ENCODE measurements at regions not wholly inside any gene's neighbourhood (a gene's known extent, or its start where the extent isn't known, plus 50 kb on each side); places are given as distances from the start of the nearest gene placed in this dataset.
"Not testable (repeated sequence)": the region's sequence is repeated elsewhere in the genome, so short reads cannot be mapped to it uniquely, and the experiment has no call there.

- DNase-seq, result no peak
Measured at GRCh38 chr6:105875974-105876640, 210.0 kb upstream of the PRDM1 start.

- no peak for DNase-seq
Measured at GRCh38 chr6:105874835-105875626, 211.1 kb upstream of the PRDM1 start.

- DNase-seq, result no peak
Measured at GRCh38 chr6:105873799-105874198, 212.3 kb upstream of the PRDM1 start.

- no peak for DNase-seq
Measured at GRCh38 chr6:105873211-105873704, 212.9 kb upstream of the PRDM1 start.

DNA sequence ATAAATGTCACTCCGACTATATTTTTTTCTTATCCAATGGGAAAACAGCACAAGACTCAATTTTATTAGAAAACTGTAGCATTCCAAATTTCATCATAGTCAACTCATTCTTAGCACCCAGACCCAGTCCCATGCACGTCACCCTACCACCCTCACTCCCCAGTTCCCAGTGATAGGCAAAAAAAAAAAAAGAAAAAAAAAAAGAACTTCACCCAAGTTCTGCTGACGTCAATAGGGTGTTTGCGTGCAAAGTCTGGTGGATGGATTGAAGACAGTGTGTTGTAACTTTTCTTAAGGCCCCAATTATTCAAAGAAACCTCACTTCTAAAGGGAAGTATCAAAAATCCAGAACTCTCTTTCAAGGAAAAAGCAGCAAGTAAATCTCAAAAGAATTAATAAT lies 213.9 kb upstream of the PRDM1 start:
- DNase-seq, result no peak

- no peak for DNase-seq
Measured at GRCh38 chr6:105871542-105871941, 214.6 kb upstream of the PRDM1 start.

GRCh38 chr6:105869835-105870440 lies 216.2 kb upstream of the PRDM1 start:
- DNase-seq, result no peak

DNA sequence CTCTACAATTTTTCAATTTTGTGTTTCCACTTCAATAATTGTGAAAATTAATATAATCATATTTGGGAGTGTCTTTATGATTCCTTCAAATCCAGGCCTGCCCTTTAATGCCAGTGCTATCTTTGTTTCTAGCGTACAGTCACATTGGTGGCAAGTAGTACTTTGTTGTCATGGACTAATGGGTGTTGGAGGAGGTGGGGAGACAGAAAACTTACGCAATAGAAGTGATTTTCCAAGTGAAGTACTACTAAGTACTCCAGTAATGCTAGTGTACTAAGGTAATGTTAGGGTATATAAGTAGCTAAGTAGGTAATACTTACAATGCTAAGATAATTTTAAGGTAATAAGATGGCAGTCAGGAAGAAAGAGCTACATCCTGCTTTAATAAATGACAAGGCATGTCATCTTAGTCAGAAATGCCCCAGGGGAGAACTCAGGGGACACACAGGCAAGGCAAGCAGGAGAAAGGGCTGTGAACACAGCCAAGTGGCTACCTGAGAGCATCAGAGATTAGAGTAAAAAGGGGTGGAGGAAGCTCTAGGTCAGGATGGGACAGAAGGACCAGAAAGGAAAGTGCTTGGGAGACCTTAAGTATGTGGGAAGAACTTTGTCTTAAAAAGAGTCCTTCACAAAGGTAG lies 217.2 kb upstream of the PRDM1 start:
- DNase-seq, result no peak

DNA sequence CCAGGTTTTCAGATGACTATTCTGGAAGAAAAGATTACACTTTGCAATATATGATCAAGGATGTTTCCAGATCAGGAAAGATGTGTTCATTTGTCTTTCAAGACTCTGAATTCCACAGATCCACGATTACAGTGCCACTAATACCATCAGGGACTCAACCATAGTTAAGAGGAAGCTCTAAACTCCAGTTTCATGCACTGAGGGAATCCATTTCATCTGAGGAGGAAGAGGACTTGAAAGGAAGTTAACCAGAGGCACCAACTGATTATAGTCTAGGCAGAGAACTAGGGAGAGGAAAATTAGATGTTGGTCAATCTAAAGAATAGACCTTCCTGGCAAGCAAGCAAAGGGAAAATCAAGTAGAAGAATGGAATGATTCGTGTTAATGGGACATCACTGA lies 218.3 kb upstream of the PRDM1 start:
- DNase-seq, result no peak

GRCh38 chr6:105867277-105867676 lies 218.9 kb upstream of the PRDM1 start:
- no peak for DNase-seq

DNA sequence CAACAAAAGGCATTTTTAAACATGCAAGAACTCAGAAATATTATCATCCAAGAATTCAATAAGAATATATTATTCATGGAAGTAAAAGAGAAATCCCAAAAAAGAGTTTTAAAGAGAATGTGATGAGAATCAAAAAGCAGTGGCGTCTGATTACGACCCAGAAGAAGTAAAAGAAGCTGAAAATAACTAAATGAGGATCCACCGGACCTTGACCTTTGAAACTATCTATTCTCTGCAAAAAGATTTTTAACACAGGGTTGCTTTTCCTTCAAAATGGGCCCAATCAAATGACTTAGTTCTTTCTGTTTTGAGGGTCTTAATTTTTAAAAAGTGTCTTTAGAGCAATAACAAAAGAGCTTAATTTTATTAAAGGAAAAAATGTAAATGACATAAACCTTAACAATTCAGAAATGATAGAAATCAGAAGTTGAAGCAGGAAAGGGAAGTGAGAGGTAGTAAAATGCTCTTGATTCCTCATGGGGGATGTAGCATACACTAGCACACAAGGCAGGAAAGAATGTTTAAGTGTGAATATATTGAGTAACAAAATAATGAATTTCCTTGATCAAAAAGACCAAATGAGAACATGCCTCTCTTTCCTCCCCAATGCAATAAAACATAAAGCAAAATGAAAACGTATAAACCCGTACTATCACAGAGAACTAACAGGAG lies 223.1 kb upstream of the PRDM1 start:
- no peak for DNase-seq

- not testable (repeated sequence) for DNase-seq
Measured at GRCh38 chr6:105860927-105861326, 225.2 kb upstream of the PRDM1 start.

DNA sequence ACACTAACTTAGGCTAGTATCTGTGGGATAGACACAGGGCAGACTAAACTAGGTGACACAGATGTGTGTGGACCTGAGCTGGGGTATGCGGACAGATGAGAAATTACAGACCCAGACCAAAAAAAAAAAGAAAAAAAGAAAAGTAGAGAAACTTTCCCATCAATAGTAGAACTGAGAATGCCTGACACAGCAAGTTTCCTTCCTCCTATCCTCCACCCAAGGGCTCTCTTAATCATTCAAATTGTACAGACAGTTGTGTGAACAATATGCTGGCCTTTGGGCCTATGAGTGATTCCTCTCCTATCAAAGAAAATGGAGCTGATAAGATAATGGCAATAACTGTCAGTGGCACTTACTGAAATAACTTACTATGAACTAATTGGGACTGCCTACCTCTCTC lies 226.7 kb upstream of the PRDM1 start:
- no peak for DNase-seq

DNA sequence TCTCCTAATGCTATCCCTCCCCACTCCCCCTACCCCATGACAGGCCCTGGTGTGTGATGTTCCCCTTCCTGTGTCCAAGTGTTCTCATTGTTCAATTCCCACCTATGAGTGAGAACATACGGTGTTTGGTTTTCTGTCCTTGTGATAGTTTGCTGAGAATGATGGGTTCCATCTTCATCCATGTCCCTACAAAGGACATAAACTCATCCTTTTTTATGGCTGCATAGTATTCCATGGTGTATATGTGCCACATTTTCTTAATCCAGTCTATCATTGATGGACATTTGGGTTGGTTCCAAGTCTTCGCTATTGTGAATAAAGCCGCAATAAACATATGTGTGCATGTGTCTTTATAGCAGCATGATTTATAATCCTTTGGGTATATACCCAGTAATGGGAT lies 227.5 kb upstream of the PRDM1 start:
- DNase-seq, result not testable (repeated sequence)

- DNase-seq, result no peak
Measured at GRCh38 chr6:105855433-105855832, 230.7 kb upstream of the PRDM1 start.

DNA sequence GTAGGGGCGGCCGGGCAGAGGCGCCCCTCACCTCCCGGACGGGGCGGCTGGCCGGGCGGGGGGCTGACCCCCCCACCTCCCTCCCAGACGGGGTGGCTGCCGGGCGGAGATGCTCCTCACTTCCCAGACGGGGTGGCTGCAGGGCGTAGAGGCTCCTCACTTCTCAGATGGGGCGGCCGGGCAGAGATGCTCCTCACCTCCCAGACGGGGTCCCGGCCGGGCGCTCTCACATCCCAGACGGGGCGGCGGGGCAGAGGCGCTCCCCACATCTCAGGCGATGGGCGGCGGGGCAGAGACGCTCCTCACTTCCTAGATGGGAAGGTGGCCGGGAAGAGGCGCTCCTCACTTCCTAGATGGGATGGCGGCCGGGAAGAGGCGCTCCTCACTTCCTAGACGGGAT lies 232.2 kb upstream of the PRDM1 start:
- not testable (repeated sequence) for DNase-seq

DNA sequence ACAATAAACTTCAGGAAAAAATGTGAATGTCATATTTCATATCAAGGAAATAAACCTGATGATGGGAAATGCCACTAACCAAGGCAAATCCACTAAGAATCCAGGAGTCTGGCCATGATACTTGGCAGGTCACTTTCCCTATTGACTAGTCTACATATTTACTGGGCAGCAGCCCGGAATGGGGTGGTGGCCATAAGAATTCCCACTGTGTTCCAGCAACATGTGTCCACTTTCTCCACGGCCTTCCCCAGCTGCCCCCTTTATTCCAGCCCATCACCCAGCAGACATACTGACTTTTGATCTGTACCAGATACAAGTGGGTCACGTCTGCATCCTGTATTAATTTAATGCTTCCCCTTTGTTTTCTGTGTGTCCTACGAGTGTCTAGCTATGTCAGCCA lies 234.5 kb upstream of the PRDM1 start:
- no peak for DNase-seq

- no peak for DNase-seq
Measured at GRCh38 chr6:105851113-105851580, 235.0 kb upstream of the PRDM1 start.

GRCh38 chr6:105850261-105851112 lies 235.6 kb upstream of the PRDM1 start:
- no peak for DNase-seq

DNA sequence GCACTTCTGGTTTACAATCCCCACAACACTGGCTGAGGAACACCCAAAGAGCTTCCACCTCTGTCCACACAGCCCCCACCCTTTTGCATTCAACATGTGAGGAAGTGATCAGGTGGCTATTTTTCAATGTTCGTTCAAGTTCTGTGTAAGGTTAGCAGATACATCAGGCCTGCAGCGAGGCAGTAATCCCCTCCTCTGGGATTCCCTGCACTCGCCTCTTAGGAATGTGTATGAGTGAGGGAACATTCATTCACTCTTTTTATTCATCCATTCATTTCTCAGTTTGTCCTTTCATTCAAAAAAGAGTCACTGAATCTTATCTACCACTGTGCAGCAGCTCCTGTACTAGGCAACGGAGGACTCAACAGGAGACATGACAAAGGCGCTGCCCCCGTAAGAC lies 236.4 kb upstream of the PRDM1 start:
- DNase-seq, result no peak

- no peak for DNase-seq
Measured at GRCh38 chr6:105847433-105847832, 238.7 kb upstream of the PRDM1 start.

Data from CD4-positive, alpha-beta T cell treated with Interleukin-17A for 4 hours (primary cell).